ENCODE measurements at regions not wholly inside any gene's neighbourhood (a gene's known extent, or its start where the extent isn't known, plus 50 kb on each side); places are given as distances from the start of the nearest gene placed in this dataset.
"Not testable (repeated sequence)": the region's sequence is repeated elsewhere in the genome, so short reads cannot be mapped to it uniquely, and the experiment has no call there.

GRCh38 chrX:89562079-89562478 lies 359.6 kb upstream of the TGIF2LX start:
- TF ChIP-seq, protein P1, sequence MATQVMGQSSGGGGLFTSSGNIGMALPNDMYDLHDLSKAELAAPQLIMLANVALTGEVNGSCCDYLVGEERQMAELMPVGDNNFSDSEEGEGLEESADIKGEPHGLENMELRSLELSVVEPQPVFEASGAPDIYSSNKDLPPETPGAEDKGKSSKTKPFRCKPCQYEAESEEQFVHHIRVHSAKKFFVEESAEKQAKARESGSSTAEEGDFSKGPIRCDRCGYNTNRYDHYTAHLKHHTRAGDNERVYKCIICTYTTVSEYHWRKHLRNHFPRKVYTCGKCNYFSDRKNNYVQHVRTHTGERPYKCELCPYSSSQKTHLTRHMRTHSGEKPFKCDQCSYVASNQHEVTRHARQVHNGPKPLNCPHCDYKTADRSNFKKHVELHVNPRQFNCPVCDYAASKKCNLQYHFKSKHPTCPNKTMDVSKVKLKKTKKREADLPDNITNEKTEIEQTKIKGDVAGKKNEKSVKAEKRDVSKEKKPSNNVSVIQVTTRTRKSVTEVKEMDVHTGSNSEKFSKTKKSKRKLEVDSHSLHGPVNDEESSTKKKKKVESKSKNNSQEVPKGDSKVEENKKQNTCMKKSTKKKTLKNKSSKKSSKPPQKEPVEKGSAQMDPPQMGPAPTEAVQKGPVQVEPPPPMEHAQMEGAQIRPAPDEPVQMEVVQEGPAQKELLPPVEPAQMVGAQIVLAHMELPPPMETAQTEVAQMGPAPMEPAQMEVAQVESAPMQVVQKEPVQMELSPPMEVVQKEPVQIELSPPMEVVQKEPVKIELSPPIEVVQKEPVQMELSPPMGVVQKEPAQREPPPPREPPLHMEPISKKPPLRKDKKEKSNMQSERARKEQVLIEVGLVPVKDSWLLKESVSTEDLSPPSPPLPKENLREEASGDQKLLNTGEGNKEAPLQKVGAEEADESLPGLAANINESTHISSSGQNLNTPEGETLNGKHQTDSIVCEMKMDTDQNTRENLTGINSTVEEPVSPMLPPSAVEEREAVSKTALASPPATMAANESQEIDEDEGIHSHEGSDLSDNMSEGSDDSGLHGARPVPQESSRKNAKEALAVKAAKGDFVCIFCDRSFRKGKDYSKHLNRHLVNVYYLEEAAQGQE (IDR thresholded peaks at IDR 0.05; ENCODE audit: unreplicated experiment): not testable (repeated sequence)
- TF ChIP-seq EZH2 (IDR thresholded peaks at IDR 0.05; ENCODE audit: low read depth, unreplicated experiment); CTCF (conservative IDR thresholded peaks at IDR 0.05; ENCODE audit: low read depth in 2 of 2); POLR2AphosphoS5 (IDR thresholded peaks at IDR 0.05; ENCODE audit: low read depth); EZH2phosphoT487 (IDR thresholded peaks at IDR 0.05; ENCODE audit: unreplicated experiment); CREB1 (CRISPR knock-in tag; IDR thresholded peaks at IDR 0.05; ENCODE audit: low read depth); ZNF114 (CRISPR knock-in tag; IDR thresholded peaks at IDR 0.05); ETS1 (IDR thresholded peaks at IDR 0.05); NANOG (IDR thresholded peaks at IDR 0.05; ENCODE audit: borderline replicate concordance); STAT1 (IDR thresholded peaks at IDR 0.05; ENCODE audit: unreplicated experiment); ZNF331 (CRISPR knock-in tag; IDR thresholded peaks at IDR 0.05; ENCODE audit: low read depth); JUNB (IDR thresholded peaks at IDR 0.05; ENCODE audit: unreplicated experiment): not testable (repeated sequence)
- TF ChIP-seq, protein P2, sequence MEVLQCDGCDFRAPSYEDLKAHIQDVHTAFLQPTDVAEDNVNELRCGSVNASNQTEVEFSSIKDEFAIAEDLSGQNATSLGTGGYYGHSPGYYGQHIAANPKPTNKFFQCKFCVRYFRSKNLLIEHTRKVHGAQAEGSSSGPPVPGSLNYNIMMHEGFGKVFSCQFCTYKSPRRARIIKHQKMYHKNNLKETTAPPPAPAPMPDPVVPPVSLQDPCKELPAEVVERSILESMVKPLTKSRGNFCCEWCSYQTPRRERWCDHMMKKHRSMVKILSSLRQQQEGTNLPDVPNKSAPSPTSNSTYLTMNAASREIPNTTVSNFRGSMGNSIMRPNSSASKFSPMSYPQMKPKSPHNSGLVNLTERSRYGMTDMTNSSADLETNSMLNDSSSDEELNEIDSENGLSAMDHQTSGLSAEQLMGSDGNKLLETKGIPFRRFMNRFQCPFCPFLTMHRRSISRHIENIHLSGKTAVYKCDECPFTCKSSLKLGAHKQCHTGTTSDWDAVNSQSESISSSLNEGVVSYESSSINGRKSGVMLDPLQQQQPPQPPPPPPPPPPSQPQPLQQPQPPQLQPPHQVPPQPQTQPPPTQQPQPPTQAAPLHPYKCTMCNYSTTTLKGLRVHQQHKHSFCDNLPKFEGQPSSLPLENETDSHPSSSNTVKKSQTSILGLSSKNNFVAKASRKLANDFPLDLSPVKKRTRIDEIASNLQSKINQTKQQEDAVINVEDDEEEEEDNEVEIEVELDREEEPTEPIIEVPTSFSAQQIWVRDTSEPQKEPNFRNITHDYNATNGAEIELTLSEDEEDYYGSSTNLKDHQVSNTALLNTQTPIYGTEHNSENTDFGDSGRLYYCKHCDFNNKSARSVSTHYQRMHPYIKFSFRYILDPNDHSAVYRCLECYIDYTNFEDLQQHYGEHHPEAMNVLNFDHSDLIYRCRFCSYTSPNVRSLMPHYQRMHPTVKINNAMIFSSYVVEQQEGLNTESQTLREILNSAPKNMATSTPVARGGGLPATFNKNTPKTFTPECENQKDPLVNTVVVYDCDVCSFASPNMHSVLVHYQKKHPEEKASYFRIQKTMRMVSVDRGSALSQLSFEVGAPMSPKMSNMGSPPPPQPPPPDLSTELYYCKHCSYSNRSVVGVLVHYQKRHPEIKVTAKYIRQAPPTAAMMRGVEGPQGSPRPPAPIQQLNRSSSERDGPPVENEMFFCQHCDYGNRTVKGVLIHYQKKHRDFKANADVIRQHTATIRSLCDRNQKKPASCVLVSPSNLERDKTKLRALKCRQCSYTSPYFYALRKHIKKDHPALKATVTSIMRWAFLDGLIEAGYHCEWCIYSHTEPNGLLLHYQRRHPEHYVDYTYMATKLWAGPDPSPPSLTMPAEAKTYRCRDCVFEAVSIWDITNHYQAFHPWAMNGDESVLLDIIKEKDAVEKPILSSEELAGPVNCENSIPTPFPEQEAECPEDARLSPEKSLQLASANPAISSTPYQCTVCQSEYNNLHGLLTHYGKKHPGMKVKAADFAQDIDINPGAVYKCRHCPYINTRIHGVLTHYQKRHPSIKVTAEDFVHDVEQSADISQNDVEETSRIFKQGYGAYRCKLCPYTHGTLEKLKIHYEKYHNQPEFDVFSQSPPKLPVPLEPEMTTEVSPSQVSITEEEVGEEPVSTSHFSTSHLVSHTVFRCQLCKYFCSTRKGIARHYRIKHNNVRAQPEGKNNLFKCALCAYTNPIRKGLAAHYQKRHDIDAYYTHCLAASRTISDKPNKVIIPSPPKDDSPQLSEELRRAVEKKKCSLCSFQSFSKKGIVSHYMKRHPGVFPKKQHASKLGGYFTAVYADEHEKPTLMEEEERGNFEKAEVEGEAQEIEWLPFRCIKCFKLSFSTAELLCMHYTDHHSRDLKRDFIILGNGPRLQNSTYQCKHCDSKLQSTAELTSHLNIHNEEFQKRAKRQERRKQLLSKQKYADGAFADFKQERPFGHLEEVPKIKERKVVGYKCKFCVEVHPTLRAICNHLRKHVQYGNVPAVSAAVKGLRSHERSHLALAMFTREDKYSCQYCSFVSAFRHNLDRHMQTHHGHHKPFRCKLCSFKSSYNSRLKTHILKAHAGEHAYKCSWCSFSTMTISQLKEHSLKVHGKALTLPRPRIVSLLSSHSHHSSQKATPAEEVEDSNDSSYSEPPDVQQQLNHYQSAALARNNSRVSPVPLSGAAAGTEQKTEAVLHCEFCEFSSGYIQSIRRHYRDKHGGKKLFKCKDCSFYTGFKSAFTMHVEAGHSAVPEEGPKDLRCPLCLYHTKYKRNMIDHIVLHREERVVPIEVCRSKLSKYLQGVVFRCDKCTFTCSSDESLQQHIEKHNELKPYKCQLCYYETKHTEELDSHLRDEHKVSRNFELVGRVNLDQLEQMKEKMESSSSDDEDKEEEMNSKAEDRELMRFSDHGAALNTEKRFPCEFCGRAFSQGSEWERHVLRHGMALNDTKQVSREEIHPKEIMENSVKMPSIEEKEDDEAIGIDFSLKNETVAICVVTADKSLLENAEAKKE (CRISPR knock-in tag; IDR thresholded peaks at IDR 0.05): not testable (repeated sequence)
